ENCODE measurements at regions not wholly inside any gene's neighbourhood (a gene's known extent, or its start where the extent isn't known, plus 50 kb on each side); places are given as distances from the start of the nearest gene placed in this dataset.
A peak's percentile ranks its signal among the peaks of the same experiment; 100 is the strongest.
"Not testable (repeated sequence)": the region's sequence is repeated elsewhere in the genome, so short reads cannot be mapped to it uniquely, and the experiment has no call there.

DNA sequence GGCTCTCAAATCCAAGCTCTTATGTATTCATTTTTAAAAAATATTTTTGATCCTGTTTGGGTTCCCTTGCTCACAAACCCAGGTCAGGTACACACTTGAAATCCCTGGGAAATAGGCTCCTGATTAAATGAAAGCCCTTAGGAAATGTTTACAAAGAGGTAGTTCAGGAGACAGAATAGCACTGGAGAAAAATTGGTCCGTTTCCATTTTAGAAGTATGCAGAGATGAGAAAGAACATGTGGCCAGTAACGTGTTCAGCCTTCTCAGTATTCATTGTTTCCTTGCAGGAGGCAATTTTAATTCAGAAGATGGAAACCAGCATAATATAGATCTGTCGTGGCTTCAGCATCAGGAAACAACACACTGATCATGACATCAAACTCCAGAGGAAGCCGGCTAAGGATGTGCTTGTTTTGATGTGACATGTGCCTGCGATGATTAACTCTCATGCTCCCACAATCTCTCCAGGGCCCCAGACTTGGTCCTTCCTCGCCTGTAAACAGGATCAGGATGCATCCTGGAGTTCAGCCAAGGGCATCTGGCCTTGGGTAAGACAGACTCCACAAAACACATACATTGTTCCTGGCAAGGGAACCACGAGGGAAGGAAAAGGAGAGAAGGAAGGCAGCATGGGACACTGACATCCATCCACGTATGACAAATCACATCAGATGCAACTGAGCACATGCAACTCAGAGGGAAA lies 350.5 kb upstream of the THBS1 start:
- DNase-seq: peak; percentile 98

DNA sequence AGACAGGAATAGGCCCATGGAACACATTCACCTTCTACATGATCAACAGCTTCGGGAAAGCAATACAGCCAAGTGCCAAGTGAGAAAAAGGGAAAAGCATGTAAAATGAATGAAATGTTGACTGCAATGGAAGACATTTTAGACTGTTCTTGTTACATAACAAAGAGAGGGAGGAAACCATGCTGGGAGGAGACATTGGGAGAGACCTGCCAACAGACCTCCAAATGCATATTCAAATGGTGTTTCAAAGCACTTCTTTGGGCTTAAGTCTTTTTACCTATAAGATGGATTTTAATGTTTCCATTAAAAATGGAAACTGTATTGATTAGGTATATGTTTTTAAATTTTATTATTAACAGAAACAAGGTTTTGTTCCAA lies 350.0 kb upstream of the THBS1 start:
- DNase-seq: no peak

- no peak for DNase-seq
Measured at GRCh38 chr15:39232512-39232911, 348.4 kb upstream of the THBS1 start.

DNA sequence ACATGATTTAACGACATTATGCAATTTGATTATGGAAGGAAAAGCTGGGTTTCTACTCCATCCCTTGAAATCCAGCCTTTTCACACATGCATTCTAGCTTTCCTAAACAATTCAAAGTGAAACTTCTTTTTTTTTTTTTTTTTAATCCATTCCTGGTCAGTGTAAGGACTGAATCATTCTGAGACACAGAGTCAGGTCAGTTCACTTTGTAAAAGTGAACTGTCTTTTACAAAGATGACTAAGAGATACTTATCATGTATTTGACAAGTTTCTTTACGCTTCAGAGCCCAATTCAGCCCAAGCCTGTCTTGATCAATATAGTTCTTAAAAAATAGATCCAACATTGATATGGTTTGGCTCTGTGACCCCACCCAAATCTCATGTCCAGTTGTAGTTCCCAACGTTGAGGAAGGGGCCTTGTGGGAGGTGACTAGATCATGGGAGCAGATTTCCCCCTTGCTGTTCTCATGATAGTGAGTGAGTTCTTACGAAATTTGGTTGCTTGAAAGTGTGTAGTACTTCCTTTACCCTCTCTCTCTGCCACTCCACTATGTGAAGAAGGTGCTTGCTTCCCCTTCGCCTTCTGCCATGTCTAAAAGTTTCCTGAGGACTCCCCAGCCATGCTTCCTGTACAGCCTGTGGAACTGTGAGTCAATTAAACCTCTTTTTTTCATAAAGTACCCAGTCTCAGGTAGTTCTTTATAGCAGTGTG lies 345.6 kb upstream of the THBS1 start:
- DNase-seq: no peak

DNA sequence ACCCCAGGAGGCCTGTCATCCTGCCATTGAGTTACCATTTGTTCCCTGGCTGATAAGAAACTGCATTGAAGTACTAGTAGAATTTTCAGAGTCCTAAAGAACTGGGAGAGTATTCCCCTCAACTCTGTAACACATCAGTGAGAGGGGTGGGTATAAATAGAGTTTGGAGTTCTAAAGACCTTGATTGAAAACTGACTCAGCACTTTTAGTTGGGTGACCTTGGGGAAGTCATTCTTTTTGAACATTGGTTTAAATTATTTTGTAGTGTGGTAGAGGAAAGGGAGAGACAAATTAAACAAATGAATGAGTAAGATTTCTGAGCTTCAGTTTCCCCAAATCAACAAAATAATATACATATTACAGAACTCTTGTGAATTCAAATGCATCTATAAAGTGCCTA lies 344.5 kb upstream of the THBS1 start:
- DNase-seq: no peak

DNA sequence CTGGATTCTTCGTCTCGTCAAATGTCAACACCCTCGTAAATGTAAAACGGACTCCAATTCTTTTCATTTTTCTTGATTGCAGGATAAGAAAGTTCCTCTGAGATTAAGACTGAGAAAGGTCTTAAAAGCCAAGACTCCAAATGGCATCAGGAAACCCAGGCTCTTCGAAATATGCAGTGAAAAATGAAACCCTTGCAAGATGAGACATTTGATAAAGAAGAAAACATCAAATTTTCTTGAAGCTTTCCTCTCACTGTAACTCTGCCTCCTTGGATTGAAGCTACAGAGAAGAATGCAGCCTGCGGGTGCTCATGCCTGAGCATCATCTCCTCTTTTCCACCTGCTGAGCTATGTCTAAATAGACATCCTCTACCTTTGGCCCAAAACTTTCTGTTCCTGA lies 342.4 kb upstream of the THBS1 start:
- DNase-seq: no peak

- DNase-seq: no peak
Measured at GRCh38 chr15:39239562-39239961, 341.3 kb upstream of the THBS1 start.

GRCh38 chr15:39242345-39242744 lies 338.5 kb upstream of the THBS1 start:
- no peak for DNase-seq

GRCh38 chr15:39243396-39243795 lies 337.5 kb upstream of the THBS1 start:
- DNase-seq: no peak

- no peak for DNase-seq
Measured at GRCh38 chr15:39244776-39245175, 336.1 kb upstream of the THBS1 start.

DNA sequence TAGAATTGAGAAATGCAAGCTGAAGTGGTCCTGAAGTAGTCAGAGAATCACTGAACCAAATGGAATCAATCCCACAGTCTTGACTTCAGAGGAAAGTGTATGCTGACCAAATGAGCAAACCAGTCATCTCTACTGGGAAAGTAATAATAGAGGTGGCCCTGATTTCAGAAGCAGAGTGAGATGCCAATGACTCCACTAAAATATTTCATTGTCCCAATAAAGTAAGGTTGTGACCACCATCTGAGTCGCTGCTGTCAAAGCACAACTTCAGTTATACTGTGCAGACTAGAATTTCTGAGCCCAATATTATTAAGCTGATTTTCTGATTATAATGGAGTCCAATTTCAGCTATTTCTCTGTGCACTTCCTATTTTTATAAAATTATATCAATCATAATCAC lies 334.4 kb upstream of the THBS1 start:
- DNase-seq: no peak

DNA sequence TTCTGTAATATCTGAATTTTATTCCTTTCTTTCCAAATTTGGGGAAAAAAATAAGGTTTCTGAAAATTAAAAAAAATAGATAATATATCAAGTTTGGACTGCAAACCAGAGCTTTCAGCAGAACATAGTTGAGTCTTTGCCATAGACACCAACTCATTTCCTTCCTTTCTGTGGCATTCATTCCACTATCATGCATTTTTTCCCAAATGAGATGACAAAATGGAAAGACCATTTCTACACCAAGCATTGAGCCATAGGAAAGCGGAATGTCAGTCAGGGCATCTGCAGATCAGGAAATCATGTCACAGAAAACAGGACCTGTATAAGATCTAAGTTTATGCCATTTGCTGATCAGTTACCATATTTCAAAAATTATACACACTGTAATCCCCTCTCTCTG lies 333.3 kb upstream of the THBS1 start:
- DNase-seq: no peak

- DNase-seq: no peak
Measured at GRCh38 chr15:39248204-39248603, 332.7 kb upstream of the THBS1 start.

GRCh38 chr15:39250001-39250400 lies 330.9 kb upstream of the THBS1 start:
- no peak for DNase-seq

DNA sequence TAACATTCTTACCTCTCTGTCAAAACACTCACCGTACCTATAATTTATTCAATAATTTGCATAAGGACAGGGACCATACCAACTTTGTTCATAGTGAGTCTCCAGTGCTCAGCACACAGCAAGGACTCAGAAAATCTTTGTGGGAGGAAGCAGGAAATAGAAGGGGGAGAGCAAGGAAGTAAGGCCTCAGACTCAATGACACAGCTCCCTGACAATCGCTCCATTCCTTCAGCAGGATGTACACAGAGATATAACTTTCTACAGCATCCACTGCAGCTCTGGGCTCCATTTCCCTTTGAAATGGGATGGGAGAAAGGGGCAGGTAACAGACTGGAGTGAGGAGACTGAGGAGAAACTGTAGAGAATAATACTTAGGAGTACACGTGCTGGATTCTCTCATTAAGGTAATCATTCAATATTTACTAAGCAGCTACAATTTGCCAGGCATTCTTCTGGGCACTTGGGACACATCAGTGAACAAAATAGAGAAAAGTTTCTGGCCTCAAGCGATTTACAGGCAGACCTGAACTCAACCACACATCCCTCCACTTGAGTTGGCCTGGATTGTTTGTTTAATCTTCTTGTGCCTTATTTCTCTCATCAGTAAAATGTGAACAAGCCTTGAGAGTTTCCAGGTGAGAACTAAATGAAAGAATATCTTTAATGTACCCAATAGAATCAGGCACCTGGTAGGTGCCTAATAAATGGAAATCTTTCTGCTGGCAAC lies 330.3 kb upstream of the THBS1 start:
- DNase-seq: no peak

- no peak for DNase-seq
Measured at GRCh38 chr15:39251413-39252133, 329.3 kb upstream of the THBS1 start.

- DNase-seq: peak; percentile 87
Measured at GRCh38 chr15:39252134-39252470, 328.8 kb upstream of the THBS1 start.

DNA sequence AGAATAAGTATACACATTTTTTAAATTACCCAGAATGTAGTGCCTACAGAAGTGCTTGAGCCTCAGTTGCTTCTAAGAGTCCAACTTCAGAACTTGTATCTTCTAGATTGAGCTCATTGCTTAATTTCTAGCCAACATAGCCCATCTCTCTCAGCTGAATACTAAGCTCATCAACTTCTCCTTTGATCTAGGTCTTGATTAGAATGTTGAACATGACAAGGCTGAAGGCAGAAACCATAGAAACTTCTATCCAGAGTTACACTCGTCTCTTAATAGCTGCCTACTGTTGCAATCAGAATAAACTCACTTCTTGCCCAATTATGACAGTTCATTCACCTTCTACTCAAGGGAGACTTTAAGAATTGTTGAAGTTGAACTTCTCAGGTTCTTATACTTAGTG lies 327.3 kb upstream of the THBS1 start:
- DNase-seq: no peak

DNA sequence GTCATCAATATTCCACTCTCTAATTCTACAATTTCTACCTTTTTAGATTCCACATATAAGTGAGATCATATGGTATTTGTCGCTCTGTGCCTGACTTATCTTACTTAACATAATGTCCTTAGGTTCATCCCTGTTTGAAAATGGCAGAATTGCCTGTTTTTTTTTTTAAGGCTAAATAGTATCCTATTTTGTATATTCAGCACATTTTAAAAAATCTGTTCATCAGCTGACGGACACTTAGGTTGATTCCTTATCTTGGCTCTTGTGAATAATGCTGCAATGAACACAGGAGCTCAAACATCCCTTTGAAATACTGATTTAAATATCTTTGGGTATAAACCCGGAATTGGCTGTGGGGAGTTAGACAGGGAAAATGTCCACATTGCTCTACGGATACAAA lies 326.7 kb upstream of the THBS1 start:
- DNase-seq: no peak

DNA sequence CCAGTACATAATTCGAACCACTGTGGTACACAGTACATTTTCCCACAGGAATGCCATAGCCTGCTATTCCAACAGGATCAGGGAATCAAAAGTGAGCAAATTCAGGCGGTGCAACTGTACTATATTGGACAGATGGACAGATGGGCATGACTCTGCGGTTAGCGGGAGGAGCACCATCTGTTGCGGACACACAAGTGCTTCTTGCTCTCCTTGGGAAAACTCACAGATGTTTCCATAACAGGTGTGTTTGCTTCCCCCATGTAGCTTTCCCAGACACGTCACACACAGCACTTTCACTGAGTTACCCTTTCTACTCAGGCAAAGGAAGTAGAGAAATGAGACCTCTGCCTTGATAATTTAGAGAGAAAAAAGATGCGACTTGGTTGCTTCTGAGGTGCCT lies 325.1 kb upstream of the THBS1 start:
- DNase-seq: peak; percentile 97

DNA sequence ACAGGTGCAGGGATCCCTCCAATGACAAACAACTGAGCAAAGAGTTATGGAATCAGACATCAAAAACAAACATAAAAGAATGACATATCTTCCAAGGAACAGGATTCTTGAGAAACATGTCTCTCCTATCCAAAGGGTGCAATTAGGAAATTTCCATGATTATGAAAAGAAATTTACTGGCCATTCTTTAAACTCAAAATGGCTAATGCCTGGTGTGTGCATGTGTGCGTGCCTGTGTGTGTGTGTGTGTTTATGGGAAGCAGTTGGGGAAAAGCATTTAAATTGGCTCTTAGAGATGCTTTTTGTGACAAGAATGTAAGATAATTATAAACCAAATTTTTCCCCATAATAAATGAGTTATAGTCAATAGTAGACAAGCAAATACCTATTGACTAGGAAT lies 320.5 kb upstream of the THBS1 start:
- no peak for DNase-seq

DNA sequence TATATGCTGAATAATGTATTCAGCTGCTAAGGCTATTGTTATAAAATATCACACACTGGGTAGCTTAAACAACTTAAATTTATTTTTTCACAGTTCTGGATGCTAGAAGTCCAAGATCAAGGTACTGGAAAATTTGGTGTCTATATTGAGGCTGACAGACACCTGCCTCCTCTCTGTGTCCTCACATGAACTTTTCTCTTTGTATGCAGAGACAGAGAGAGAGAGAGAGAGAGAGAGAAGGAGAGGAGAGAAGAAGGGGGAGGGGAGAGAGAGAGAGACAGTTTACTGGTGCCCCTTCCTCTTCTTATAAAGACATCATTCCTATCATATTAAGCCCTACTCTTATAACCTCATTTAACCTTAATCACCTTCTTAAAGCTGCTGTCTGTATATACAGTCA lies 320.1 kb upstream of the THBS1 start:
- DNase-seq: no peak

DNA sequence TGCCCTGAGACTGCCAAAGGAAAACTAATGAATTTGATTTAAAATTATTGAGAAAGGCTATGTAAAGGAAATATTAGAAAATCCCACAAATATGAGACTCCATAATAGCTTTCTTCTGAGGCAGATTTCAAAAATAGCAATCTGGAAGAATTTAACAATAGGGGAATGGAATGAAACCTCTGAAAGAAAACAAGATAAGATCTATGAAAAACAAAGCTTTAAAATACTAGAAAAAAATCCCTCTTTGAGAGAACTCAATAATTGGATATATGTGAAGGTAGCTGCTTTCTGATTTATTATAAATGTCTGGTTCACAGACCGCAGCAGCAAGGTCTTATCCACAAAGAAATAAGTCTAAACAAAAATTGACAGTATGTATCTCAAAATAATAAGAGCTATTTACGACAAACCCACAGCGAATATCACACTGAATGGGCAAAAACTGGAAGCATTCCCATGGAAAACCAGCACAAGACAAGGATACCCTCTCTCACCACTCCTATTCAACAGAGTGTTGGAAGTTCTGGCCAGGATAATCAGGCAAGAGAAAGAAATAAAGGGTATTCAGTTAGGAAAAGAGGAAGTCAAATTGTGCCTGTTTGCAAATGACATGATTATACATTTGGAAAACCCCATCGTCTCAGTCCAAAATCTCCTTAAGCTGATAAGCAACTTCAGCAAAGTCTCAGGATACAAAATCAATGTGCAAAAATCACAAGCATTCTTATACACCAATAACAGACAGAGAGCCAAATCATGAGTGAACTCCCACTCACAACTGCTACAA lies 319.3 kb upstream of the THBS1 start:
- not testable (repeated sequence) for DNase-seq

Measured in NCI-H2171 treated with DMSO at 0.1 percent for 48 hours (cell line).